ENCODE measurements at regions not wholly inside any gene's neighbourhood (a gene's known extent, or its start where the extent isn't known, plus 50 kb on each side); places are given as distances from the start of the nearest gene placed in this dataset.

DNA sequence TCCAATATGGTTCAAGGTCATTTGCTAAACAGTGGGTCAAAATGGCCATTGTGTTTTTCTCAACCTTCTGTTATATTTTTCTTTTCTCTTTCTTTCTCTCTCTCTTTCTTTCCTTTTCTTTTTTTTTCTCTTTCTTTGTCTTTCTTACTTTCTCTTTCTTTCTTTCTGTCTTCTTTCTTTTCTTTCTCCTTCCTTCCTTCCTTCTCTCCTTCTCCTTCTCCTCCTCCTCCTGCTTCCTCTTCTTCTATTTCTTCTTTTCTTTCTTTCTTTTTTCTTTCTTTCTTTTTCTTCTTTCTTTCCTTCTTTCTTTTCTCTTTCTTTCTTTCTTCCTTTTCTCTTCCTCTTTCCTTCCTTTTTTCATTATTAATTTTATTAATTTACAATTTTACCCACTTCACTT lies 619.5 kb downstream of the IRX1 start:
- H3K27me3 ChIP-seq (ENCODE audit: insufficient read depth, poor library complexity, severe bottlenecking), result no peaks in the 10 kb centered on the region
- no peak overlapping the region for H3K27ac ChIP-seq (replicated peaks)
- DNase-seq (ENCODE audit: low read depth in 1 of 2, low spot score in 1 of 2), result no peak
- no peak overlapping the region for H3K4me3 ChIP-seq (replicated peaks; ENCODE audit: insufficient read depth, low read length)
- TF ChIP-seq SPI1 (IDR thresholded peaks at IDR 0.05; ENCODE audit: borderline replicate concordance, low read depth) (no peak), GABPA (IDR thresholded peaks at IDR 0.05; ENCODE audit: low read depth) (no peak), REST (IDR thresholded peaks at IDR 0.05; ENCODE audit: insufficient replicate concordance, low read depth) (no peak), POLR2AphosphoS5 (IDR thresholded peaks at IDR 0.05; ENCODE audit: low read depth) (no peak)
- TF ChIP-seq, protein P1, sequence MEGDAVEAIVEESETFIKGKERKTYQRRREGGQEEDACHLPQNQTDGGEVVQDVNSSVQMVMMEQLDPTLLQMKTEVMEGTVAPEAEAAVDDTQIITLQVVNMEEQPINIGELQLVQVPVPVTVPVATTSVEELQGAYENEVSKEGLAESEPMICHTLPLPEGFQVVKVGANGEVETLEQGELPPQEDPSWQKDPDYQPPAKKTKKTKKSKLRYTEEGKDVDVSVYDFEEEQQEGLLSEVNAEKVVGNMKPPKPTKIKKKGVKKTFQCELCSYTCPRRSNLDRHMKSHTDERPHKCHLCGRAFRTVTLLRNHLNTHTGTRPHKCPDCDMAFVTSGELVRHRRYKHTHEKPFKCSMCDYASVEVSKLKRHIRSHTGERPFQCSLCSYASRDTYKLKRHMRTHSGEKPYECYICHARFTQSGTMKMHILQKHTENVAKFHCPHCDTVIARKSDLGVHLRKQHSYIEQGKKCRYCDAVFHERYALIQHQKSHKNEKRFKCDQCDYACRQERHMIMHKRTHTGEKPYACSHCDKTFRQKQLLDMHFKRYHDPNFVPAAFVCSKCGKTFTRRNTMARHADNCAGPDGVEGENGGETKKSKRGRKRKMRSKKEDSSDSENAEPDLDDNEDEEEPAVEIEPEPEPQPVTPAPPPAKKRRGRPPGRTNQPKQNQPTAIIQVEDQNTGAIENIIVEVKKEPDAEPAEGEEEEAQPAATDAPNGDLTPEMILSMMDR (IDR thresholded peaks at IDR 0.05; ENCODE audit: insufficient read depth, low read length), result no peak

- H3K27ac ChIP-seq (replicated peaks), result no peak overlapping the region
- H3K4me3 ChIP-seq (replicated peaks; ENCODE audit: insufficient read depth, low read length), result no peak overlapping the region
- no peaks in the 10 kb centered on the region for H3K27me3 ChIP-seq (ENCODE audit: insufficient read depth, poor library complexity, severe bottlenecking)
- no peak for TF ChIP-seq POLR2AphosphoS5 (IDR thresholded peaks at IDR 0.05; ENCODE audit: low read depth)
- no peak for TF ChIP-seq GABPA (IDR thresholded peaks at IDR 0.05; ENCODE audit: low read depth)
- no peak for TF ChIP-seq SPI1 (IDR thresholded peaks at IDR 0.05; ENCODE audit: borderline replicate concordance, low read depth)
- TF ChIP-seq, protein P1 (IDR thresholded peaks at IDR 0.05; ENCODE audit: insufficient read depth, low read length), result no peak
- TF ChIP-seq REST (IDR thresholded peaks at IDR 0.05; ENCODE audit: insufficient replicate concordance, low read depth), result no peak
- DNase-seq (ENCODE audit: low read depth in 1 of 2, low spot score in 1 of 2), result no peak
Measured at GRCh38 chr5:4216142-4216541, 620.5 kb downstream of the IRX1 start.

GRCh38 chr5:4220016-4220415 lies 624.4 kb downstream of the IRX1 start:
- no peak for DNase-seq (ENCODE audit: low read depth in 1 of 2, low spot score in 1 of 2)
- TF ChIP-seq GABPA (IDR thresholded peaks at IDR 0.05; ENCODE audit: low read depth), result no peak
- H3K4me3 ChIP-seq (replicated peaks; ENCODE audit: insufficient read depth, low read length), result no peak overlapping the region

GRCh38 chr5:4221048-4221447 lies 625.4 kb downstream of the IRX1 start:
- Histone ChIP-seq H3K4me3 (replicated peaks; ENCODE audit: insufficient read depth, low read length) (no peak overlapping the region), H3K27ac (replicated peaks) (no peak overlapping the region), H3K27me3 (ENCODE audit: insufficient read depth, poor library complexity, severe bottlenecking) (no peaks in the 10 kb centered on the region)
- no peak for DNase-seq (ENCODE audit: low read depth in 1 of 2, low spot score in 1 of 2)
- TF ChIP-seq, protein P1 (IDR thresholded peaks at IDR 0.05; ENCODE audit: insufficient read depth, low read length), result no peak
- TF ChIP-seq REST (IDR thresholded peaks at IDR 0.05; ENCODE audit: insufficient replicate concordance, low read depth), result no peak
- no peak for TF ChIP-seq GABPA (IDR thresholded peaks at IDR 0.05; ENCODE audit: low read depth)
- TF ChIP-seq POLR2AphosphoS5 (IDR thresholded peaks at IDR 0.05; ENCODE audit: low read depth), result no peak
- TF ChIP-seq SPI1 (IDR thresholded peaks at IDR 0.05; ENCODE audit: borderline replicate concordance, low read depth), result no peak

More at GRCh38 chr5:4220016-4220415, 624.4 kb downstream of the IRX1 start:
- H3K27ac ChIP-seq (replicated peaks), result no peak overlapping the region
- no peaks in the 10 kb centered on the region for H3K27me3 ChIP-seq (ENCODE audit: insufficient read depth, poor library complexity, severe bottlenecking)
